ENCODE measurements at regions not wholly inside any gene's neighbourhood (a gene's known extent, or its start where the extent isn't known, plus 50 kb on each side); places are given as distances from the start of the nearest gene placed in this dataset.

DNA sequence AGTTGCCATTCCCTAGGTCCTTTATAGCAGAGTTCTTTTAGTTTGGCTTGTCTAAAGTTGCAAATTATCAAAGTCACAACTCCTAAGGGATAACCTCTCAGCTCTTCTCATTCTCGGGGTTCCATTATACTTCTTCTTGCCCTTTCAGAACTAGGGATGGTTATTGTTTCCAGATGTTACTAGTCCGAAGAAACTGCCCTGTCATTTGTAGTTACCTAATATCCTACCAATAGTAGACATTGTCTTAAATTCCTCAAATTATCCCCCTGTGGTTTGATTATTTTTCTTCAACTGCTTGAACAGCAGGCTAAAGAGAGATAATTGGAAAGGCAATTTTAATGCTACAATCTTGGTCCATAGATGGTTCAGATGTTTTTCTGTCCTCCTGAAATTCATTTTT lies 709.8 kb downstream of the KCTD16 start:
- no peaks in the 10 kb centered on the region for H4K20me1 ChIP-seq (ENCODE audit: insufficient read depth, low read length)
- H3K27ac ChIP-seq (ENCODE audit: insufficient read depth, low read length): no peak overlapping the region
- H2BK20ac ChIP-seq (ENCODE audit: low read depth, low read length): no peak overlapping the region
- ChIA-PET POLR2A (ENCODE audit: unreplicated experiment) (no interaction called here), CTCF (no interaction called here)
- dilution Hi-C loops (cut with HindIII; ENCODE audit: low sequenced_read_pairs, unreplicated experiment) (no loop called here), intact Hi-C loops (cut with micrococcal nuclease) (no loop called here), in situ Hi-C loops (cut with MboI; ENCODE audit: low sequenced_read_pairs) (no loop called here)
- H2BK15ac ChIP-seq (ENCODE audit: low read depth, low read length): no peak overlapping the region
- no peak overlapping the region for H3K18ac ChIP-seq (ENCODE audit: low read depth, low read length)
- no peak overlapping the region for H3K4ac ChIP-seq (ENCODE audit: low read depth, low read length)
- H3K9me1 ChIP-seq (ENCODE audit: insufficient read depth, low read length): no peaks in the 10 kb centered on the region
- H3K4me1 ChIP-seq (ENCODE audit: control insufficient read depth, insufficient read depth, low read length): no peaks in the 10 kb centered on the region
- H4K8ac ChIP-seq (ENCODE audit: low read depth in 2 of 2, low read length in 2 of 2): no peak overlapping the region
- TF ChIP-seq, protein P1, sequence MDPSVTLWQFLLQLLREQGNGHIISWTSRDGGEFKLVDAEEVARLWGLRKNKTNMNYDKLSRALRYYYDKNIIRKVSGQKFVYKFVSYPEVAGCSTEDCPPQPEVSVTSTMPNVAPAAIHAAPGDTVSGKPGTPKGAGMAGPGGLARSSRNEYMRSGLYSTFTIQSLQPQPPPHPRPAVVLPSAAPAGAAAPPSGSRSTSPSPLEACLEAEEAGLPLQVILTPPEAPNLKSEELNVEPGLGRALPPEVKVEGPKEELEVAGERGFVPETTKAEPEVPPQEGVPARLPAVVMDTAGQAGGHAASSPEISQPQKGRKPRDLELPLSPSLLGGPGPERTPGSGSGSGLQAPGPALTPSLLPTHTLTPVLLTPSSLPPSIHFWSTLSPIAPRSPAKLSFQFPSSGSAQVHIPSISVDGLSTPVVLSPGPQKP (IDR thresholded peaks at IDR 0.05; ENCODE audit: borderline replicate concordance, low read depth, low read length): no peak
- TF ChIP-seq NFE2L2 (IDR thresholded peaks at IDR 0.05; ENCODE audit: low read depth, low read length): no peak
- DNase-seq (no peak), ATAC-seq (ENCODE audit: low read depth) (no peak)
- H2AFZ ChIP-seq (replicated peaks; ENCODE audit: low read length, poor library complexity): no peak overlapping the region
- H3K9me3 ChIP-seq (ENCODE audit: control insufficient read depth, insufficient read depth, low read length): no peaks in the 10 kb centered on the region
- H3K23ac ChIP-seq (ENCODE audit: low read depth, low read length): no peak overlapping the region
- no peak overlapping the region for H2AK9ac ChIP-seq (replicated peaks; ENCODE audit: low read depth, low read length, poor library complexity)
- no peak overlapping the region for H4K91ac ChIP-seq (ENCODE audit: insufficient read depth, low read depth, low read length)
- H3K4me2 ChIP-seq (ENCODE audit: low read depth, low read length): no peak overlapping the region
- no peak overlapping the region for H3K14ac ChIP-seq (replicated peaks; ENCODE audit: low read depth, low read length)
- no peak overlapping the region for H2BK5ac ChIP-seq (ENCODE audit: low read depth, low read length, poor library complexity, severe bottlenecking)
- WGBS, 2 experiments (ENCODE audit: extremely low coverage in 2 of 2, insufficient read length in 1 of 2): no CpG with 5 or more reads among the region's 2 CpGs
- no peak overlapping the region for H4K5ac ChIP-seq (ENCODE audit: low read depth, low read length)
- H2BK120ac ChIP-seq (ENCODE audit: low read depth, low read length): no peak overlapping the region
- no peak overlapping the region for H3K9ac ChIP-seq (ENCODE audit: low read depth, low read length)
- no peak overlapping the region for H2AK5ac ChIP-seq (ENCODE audit: low read depth, low read length)
- no peaks in the 10 kb centered on the region for H3K27me3 ChIP-seq (ENCODE audit: control insufficient read depth, insufficient read depth, low read length)
- no peaks in the 10 kb centered on the region for H3K79me1 ChIP-seq (ENCODE audit: low read depth in 1 of 2, low read length in 2 of 2)
- no TSS peak for BruUV-seq (replicated peaks)
- H3K36me3 ChIP-seq (ENCODE audit: control insufficient read depth, insufficient read depth, low read length): no peaks in the 10 kb centered on the region
- no peak overlapping the region for H3K4me3 ChIP-seq (ENCODE audit: insufficient read depth, low read depth, low read length)
- H3K56ac ChIP-seq (ENCODE audit: extremely low read depth, insufficient read depth, low read length): no peak overlapping the region

Measured in IMR-90 (cell line).